ENCODE measurements at regions not wholly inside any gene's neighbourhood (a gene's known extent, or its start where the extent isn't known, plus 50 kb on each side); places are given as distances from the start of the nearest gene placed in this dataset.

DNA sequence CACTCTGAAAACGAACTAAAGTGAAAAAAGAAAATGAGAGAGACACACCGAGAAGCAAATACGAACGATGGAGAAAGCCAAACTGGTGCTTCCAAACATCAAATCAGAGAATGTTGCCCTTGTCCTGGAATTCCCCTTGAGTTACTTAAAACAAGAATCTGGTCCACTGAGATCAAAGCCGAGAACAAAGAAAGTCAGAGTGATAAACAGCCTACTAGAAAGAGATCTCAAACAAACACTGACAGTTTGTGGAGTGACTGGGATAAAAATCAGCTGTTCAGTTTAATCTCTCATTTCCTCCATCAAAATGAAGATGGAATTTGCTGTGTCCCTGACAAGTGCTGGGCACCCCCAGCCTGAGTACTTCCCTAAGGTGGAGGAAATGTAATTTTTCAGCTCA is 582.6 kb downstream of the NR2F1-AS1 start:
- DNase-seq (ENCODE audit: low read depth, low spot score): no peak

DNA sequence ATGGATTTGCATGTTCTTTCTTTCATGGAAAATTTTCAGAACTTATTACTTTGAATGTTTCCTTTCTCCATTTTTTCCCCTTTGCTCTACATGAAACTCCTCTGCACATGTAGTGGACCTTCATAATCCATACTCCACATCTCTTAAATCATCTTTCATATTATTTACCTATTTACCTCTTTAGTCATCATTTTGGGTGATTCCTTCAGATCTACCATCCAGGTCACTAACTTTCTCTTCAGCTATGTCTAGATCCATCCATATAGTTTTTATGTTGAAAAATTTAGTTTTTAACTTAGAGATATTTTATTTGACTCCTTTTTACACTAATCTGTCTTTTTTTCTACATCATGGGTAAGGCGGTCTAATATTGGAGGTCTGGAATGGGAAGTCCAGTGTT is 586.6 kb downstream of the NR2F1-AS1 start:
- no peak for DNase-seq (ENCODE audit: low read depth, low spot score)

DNA sequence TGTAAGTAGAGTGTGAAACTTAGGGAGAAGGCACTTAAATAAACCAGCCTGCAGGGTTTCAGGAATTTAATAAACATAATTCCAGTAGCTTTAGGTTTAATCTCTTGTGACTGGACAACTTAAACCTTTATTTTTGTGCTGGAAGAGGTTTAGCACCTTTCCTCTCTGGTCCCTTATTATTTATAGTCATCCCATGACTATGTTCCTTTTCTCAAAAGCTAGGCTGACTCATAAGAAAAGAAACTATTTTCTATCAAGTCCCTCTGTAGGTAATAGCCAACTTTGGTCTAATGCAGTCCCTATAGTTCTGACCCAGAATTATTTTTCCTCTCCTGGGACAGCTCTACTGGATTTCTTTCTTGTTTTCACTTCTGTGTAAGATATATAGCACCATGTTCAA is 588.9 kb downstream of the NR2F1-AS1 start:
- no peak for DNase-seq (ENCODE audit: low read depth, low spot score)

DNA sequence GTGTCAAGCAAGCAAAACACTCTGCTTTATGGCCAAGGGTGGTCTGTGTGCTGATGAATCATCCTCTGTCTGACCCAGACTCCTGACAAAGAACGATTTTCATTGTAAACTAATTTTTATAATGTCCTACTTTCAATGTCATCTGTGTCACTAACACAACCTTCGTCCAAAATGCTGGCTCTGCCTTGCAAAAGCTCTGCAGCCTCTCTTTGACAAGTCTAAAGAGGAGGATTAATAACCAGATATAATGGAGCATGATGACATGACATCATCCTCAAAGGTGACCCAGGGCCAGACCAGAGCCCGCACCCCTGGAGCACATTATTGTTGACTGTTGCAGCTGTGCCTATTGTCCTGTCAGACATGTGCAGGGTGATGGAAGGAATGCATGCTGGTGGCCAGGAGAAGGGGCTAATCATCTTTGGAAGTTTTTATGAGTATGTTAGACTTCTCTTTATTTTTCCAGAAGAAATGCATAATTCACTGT is 589.4 kb downstream of the NR2F1-AS1 start:
- DNase-seq (ENCODE audit: low read depth, low spot score): no peak

DNA sequence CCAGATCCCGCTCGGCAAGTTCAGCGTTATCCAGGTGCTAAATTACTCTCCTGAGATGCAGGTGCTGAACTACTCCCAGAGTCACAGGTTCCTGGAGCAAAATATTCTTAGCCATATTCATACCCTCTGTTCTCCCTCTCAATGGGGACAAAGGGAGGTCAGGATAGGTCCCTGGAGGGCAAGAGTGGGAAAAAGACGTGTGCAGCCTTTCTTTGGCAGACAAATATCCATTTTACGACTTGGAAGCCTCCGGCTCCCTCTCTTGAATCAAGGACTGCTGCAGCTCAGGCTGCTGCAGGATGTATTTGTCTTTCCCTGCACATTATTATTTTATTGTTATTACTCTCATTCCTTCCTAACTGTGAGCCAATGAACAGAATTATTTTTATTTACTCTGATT is 590.2 kb downstream of the NR2F1-AS1 start:
- no peak for DNase-seq (ENCODE audit: low read depth, low spot score)

DNA sequence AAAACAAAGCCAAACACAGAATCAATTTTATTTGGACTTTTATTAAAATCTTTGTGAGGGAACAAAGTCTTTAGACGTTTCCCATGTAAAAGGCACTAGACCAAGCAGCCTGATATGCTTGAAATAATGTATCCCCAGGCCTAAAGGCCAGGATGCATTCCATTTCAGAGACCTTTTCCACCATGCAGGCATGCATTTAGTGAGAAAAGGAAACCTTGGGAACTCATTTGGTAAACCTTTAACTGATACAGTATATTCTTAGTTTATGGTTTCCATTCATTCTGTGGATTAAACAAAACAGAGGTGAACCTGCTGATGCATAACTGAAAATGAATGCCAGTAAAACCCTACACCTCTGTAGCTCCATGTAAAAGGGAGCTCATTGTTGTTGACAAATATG is 600.0 kb downstream of the NR2F1-AS1 start:
- DNase-seq (ENCODE audit: low read depth, low spot score): no peak

DNA sequence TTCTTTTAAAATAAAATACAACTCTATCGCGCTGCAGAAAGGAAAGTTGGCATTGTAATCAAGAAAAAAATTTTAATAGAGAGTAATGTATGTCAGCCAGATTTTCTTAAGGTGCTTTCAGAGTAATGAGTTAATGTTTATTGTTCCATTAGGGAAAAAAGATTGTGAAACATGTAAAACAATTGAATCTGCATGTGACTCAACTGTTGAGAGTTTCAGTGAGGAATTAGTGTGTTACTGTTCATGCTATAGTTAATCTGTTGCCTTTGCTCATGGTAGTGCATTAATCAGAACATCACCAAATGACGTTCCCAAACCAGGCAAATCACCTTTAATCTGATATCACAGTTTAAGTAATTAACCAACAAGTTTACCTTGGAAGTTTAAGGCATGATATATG is 600.5 kb downstream of the NR2F1-AS1 start:
- DNase-seq (ENCODE audit: low read depth, low spot score): no peak

DNA sequence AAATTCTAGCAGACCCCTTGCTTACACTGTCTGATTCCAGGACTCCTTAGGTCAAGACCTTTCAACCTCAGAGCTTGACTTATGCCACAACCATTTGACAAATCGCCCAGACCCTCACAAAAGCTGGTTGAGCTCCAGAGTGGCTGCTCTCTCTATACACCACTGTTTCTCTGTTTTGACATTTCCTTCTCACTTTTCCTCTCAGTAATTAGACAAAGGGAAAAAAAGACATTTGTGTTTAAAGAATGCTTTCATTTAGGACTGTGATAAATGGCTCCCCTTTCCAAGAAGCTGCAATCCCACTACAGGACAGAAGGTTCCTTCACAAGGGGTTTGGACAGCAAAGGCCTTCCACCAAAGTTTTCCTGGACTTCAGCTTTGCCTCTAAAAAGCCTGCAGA is 601.3 kb downstream of the NR2F1-AS1 start:
- peak; percentile 16 for DNase-seq (ENCODE audit: low read depth, low spot score)

DNA sequence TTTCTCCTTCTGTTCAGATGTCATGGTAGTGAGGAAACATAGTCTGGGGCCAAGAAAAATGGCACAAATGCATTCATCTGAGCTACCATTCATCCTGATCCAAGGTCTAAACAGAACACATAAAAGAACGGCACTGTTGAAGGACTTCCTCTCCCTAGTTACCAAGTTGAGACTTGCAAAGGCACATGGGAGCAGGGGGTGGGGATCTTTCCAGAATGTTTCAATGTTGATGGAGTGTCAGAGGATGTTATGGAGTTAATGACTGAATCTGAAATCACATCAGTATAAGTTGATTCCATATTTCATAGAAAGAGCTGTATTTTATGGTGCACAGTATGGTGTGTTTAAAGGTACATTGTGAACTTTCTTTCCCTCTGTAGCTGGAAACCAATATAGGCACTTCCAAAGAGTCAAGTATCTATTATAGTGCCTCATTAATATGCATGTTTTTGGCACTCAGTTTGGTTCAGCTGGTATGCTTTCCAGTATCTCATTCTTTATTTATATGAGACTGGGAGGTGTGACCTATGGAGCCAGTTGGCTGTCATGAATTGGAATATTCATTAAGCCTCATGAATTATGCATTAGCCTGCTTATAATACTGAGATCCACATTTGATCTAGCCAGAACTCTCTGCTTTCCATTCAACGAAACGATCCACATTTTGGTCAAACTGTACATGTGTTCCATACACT is 603.0 kb downstream of the NR2F1-AS1 start:
- DNase-seq (ENCODE audit: low read depth, low spot score): no peak

DNA sequence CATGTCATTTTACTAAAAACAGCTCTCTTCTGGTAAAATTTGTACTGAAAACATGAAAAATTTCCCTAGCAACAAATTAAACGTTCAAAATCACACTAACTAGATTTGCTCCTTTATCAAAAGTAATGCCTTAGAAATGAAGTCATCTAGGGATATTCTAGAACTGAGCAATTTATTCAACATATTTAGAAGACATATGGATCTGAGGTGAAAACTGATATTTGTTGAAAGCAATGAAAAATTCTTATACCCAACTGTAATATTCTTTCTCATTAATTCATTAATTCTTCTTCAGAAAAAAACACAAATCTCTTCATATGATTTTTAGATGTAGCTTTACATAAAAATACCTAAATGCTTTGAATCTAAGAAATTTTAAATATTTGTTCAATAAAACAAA is 604.9 kb downstream of the NR2F1-AS1 start:
- DNase-seq (ENCODE audit: low read depth, low spot score): no peak

DNA sequence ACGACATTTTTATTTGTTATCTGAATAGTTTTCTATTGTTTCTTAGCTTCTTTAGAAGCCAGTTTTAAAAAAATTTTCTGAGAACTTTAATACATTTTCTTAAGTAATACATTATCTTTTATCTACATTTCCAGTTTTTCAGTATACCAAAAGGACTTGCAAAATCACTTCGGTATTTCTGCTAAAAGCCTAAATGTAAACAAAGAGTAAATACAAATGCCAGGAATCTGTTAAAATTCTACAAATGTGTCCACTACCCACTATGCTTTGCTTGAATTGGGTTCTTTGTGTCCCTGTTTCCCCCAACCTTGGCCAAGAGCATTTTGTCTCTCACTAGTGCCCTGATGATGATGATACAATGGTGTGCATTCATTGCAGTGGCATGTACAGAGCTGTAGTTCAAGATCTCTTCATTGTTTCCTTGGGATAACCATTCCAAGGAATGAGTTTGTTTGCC is 611.2 kb downstream of the NR2F1-AS1 start:
- DNase-seq (ENCODE audit: low read depth, low spot score): no peak

DNA sequence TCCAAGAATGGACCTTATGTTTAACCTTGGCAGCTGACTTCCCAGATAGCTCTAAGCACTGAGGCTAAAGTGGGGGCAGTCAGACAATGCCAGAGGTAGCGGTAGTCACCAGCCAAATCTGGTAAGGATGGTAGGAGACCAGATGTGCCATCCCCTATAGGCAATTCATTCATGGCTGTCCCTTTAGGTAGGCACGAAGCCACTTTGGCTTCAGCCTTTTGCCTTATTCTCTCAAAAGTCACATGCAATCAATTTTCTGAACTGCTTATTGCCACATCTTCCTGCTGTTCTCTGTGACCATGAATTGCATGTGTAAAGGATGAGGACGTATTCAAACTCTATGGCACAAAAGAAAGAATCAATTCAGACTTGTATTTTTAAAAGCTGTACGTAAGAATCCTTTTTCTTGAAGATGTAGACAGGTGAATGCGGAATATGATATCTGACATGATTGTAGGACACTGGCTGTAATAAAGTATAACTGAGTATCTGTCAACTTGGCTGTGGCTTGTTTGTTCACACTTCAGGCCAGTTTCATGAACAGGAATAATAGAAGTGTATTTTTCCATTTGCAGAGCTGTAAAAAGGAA is 611.7 kb downstream of the NR2F1-AS1 start:
- DNase-seq (ENCODE audit: low read depth, low spot score): no peak

DNA sequence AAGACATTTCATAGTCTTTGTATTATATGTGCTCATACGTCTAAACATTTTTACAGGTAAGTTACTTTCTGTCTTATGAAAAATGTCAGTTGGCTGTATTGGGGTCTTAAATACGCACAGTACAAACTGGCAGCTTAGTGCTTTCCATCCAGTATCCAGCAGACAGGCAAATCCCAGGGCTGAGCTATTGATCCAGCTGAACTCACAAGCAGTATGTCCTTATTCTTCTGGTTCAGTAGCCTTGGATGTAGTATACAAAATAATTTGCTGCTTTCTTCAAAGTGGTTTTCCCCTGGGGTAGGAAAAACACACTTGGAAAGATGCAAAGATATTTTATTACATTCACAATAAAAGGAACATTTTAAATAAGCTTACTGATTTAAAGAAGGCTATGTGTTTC is 617.2 kb downstream of the NR2F1-AS1 start:
- no peak for DNase-seq (ENCODE audit: low read depth, low spot score)

DNA sequence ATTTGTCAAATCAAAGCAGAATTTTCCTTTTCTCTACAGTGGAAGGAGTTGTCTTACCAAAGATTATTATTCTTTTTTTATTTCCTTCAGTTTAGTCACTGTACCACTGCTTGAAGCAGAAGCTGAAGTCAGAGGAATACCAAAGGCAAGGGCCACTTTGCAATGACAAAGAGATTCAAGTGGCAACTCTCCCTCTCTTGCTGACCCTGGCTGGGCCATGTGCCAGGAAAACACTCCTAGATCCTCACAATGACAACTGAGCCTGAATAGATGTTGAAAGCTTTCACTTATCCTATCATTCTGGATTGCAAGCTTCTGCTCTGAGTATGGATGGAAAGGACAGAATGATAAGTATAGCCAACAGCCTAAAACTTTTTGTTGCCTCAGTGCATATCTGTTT is 618.3 kb downstream of the NR2F1-AS1 start:
- DNase-seq (ENCODE audit: low read depth, low spot score): no peak

DNA sequence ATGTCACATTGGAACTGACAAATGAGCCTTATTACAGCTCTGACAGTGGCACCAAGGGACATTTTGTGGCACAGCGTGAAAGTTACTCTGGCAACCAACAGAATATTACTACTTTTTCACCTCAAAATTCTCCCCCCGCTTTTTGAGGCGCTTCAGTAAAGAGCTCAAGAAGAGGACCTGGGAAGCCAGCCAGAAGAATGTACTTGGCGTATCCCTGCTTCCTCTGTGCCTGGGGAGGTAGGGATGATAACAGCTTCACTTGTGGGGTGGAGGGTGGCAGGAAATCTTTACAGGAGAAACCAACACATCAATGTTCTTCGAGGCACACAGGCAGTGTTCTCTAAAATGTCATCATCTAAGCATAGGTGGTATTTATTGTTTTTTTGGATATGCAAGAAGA is 624.1 kb downstream of the NR2F1-AS1 start:
- no peak for DNase-seq (ENCODE audit: low read depth, low spot score)

DNA sequence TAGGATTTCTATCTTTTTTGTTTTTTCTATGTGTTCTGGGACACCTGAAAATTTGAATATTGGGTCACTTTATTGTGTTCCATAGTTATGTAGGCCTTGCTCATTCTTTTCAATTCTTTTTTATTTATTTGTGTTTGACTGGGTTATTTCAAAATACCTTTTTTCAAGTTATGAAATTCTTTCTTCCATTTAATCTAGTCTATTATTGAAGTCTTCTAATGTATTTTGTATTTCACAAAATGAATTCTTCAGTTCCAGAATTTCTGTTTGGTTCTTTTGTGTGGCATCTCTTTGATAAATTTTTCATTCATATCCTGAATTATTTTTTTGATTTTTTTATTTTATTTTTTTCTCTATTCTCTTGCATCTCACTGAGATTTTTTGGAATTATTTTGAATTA is 628.8 kb downstream of the NR2F1-AS1 start:
- no peak for DNase-seq (ENCODE audit: low read depth, low spot score)

DNA sequence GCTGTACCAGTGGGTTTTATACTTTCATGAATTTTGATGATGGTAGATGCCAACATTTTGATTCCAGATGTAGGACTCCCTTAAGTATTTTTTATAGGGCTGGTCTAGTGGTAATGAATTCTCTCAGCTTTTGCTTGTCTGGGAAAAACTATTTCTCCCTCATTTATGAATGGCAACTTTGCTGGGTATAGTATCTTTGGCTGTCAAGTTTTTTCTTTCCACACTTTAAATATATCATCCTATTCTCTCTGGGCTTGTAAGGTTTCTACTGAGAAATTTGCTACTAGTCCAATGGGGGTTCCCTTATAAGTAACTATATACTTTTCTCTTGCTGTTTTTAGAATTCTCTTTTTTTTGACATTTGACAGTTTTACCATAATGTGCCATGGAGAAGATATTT is 629.3 kb downstream of the NR2F1-AS1 start:
- DNase-seq (ENCODE audit: low read depth, low spot score): no peak

DNA sequence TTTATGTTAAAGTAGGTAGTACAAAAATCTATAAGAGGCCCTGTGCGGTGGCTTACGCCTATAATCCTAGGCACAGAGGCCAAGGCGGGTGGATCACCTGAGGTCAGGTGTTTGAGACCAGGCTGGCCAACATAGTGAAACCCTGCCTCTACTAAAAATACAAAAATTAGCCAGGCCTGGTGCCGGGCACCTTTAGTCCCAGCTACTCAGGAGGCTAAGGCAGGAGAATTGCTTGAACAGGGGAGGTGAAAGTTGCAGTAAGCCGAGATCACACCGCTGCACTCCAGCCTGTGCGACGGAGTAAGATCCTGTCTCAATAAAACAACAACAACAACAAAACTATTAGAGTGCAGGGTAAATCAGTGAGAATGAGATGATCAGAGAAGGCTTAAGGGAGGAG is 634.5 kb downstream of the NR2F1-AS1 start:
- no peak for DNase-seq (ENCODE audit: low read depth, low spot score)

DNA sequence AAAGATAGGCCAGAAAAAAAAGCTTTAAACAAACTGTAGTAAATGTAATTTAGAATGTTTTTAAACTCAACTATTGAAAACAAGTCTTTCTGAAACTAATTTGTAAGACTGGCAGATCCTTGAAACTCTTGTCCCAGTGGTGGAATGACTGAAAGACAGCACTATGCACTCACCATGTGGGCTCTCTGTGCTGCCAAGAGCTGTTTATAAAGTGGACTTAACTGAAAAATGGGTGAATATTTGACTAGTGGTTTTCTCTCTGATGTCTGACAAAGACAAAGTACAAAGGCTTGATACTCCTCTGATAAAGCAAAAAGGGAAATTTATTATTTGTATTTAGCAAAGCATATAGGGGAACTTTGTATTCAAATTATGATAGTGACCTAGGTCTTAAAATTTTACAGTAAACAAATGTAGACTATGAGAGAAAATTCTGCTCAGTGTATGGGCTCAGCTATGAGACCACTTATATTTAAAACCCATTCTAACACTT is 635.4 kb downstream of the NR2F1-AS1 start:
- no peak for DNase-seq (ENCODE audit: low read depth, low spot score)

DNA sequence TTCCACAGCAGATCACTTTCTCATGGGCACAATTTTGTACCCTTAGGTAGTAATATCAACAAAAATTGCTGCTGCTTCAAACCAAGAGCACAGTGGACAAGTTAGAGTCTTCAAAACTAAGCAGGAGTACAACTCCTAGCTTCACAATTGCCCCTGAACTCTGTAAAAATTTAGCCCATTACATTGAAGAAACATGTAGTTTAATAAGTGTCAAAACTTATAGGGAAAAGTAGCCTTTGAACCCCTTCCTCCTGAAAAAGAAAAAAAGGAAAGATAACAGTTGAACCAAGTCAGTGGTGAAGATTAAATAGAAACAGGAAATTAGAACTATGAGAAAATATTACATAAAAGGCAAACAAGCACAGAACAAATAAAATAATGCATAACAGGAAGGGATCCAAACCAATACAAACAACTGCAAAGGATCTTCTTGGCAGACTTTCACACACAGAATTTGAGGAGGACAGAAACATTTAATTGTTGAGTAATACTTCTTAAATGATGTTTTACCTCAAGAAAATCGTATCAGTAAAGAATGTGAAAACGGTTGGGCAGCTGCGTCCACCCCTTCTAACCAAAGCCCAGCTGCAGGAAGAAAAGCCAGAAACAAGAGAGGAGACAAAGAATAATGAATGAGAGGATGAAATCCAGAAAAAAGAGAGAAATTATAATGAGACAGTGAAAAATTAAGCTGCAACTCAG is 636.0 kb downstream of the NR2F1-AS1 start:
- no peak for DNase-seq (ENCODE audit: low read depth, low spot score)

DNA sequence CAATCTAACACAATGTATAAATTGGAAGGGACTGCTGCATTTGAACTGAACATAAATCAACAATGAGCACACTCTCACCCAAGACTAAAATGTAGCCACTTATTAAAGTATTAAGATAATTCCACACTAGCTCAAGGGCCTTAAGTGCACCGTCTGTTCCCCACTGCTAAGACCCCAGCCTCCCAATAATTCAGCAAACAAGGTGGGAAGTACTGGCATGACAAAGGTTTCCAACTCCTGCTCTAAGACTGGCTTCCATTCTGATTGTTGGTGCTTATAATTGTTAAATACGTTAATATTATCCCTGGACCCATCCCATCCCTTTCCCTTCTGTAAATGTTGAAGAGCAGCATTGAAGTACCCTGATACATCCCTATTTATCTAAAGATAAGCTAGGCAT is 636.7 kb downstream of the NR2F1-AS1 start:
- no peak for DNase-seq (ENCODE audit: low read depth, low spot score)

DNA sequence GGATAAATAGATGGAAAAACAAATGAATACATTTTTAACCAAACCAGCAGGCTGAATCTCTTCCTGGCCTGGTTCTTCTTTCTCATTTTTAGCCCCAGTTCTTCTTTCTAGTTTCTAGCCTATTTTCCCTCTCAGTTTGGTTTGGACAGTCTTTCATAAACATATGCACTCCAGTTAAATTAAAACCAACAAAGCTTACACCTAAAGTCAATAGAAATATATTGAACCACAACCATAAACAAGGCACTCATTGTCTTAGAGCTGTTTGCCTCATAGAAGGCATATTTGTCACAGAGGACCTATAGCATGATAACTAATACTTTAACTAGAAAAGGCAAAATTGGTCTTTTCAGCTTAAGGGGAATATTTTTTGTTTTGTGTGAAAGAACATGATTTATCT is 638.3 kb downstream of the NR2F1-AS1 start:
- DNase-seq (ENCODE audit: low read depth, low spot score): no peak

DNA sequence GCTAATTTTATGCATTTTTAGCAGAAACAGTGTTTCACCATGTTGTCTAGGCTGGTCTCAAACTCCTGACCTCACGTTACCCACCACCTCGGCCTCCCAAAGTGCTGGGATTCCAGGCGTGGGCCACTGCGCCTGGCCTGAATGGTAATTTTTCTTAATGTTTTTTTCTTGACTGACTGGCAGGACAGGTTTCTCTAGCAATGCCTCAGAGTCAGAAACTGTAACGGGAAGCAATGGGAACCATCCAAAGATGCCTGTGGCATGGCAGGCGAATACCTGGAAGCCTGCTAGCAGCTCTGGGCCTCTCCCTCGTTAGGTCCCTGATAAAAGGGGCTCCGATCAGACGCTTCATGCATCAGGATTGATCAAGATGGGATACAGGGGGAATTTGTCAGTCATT is 639.2 kb downstream of the NR2F1-AS1 start:
- peak; percentile 62 for DNase-seq (ENCODE audit: low read depth, low spot score)

Data from ELF-1 (cell line).